HFF-Myc (cell line): ENCODE measurements at regions not wholly inside any gene's neighbourhood (a gene's known extent, or its start where the extent isn't known, plus 50 kb on each side); places are given as distances from the start of the nearest gene placed in this dataset.

Source experiments
- DNase-seq: peaks from one replicate; pipeline ENCODE4 v3.0.0-alpha.2; 2011; ENCODE audit warnings: low read depth; ENCODE audit errors: extremely low read depth
- H3K4me3 ChIP-seq: replicated peaks from 2 replicates; pipeline ENCODE4 v1.5.1; 2011; ENCODE audit warnings: low read depth, mild to moderate bottlenecking, control low read depth, low read length
- CTCF ChIP-seq: IDR thresholded peaks from 2 replicates; pipeline ENCODE4 v1.5.1; 2012; ENCODE audit warnings: mild to moderate bottlenecking, low read depth, low read length, control low read depth; ENCODE audit errors: missing control alignments

GRCh38 chr2:122251566-122251965 is 496.1 kb downstream of the TSN start:
- DNase-seq: no peak
- no peak for TF ChIP-seq CTCF
- no peak overlapping the region for H3K4me3 ChIP-seq

- no peak overlapping the region for H3K4me3 ChIP-seq
- TF ChIP-seq CTCF: no peak
- no peak for DNase-seq
These were observed 500.5 kb downstream of the TSN start for GRCh38 chr2:122255924-122256323.

GRCh38 chr2:122261911-122262310 is 506.5 kb downstream of the TSN start:
- no peak for TF ChIP-seq CTCF
- DNase-seq: no peak

GRCh38 chr2:122263746-122264145 is 508.3 kb downstream of the TSN start:
- no peak overlapping the region for H3K4me3 ChIP-seq
- TF ChIP-seq CTCF: no peak
- no peak for DNase-seq

More at GRCh38 chr2:122261911-122262310, 506.5 kb downstream of the TSN start:
- H3K4me3 ChIP-seq: no peak overlapping the region

- no peak overlapping the region for H3K4me3 ChIP-seq
- DNase-seq: no peak
- no peak for TF ChIP-seq CTCF
These were observed 511.2 kb downstream of the TSN start for GRCh38 chr2:122266636-122267035.

- TF ChIP-seq CTCF: no peak
- no peak overlapping the region for H3K4me3 ChIP-seq
- no peak for DNase-seq
These were observed 512.5 kb downstream of the TSN start for GRCh38 chr2:122267947-122268346.

- TF ChIP-seq CTCF: no peak
- no peak for DNase-seq
These were observed 518.5 kb downstream of the TSN start for GRCh38 chr2:122273785-122274419.

More at GRCh38 chr2:122273785-122274419, 518.5 kb downstream of the TSN start:
- no peak overlapping the region for H3K4me3 ChIP-seq
